Stimulated activated effector memory CD8-positive, alpha-beta T cell treated with anti-CD3 and anti-CD28 coated beads, Interleukin-12 subunit alpha, Interleukin-12 subunit beta, amount 100 ng/mL, for 72 hours (primary cell): ENCODE measurements at regions not wholly inside any gene's neighbourhood (a gene's known extent, or its start where the extent isn't known, plus 50 kb on each side); places are given as distances from the start of the nearest gene placed in this dataset.

Source experiments
- ATAC-seq: fragments of 150-1000 bp; cut with Tn5 transposase; 2 replicates; pipeline ENCODE4 v1.10.0; 2021
- DNase-seq, 2 donors: peaks; one replicate each; pipeline ENCODE4 v3.0.0; 2021 to 2022; ENCODE audit warnings: low spot score in 2 of 2
- H3K27ac Mint-ChIP-seq: one replicate; pipeline ENCODE4 v1.8.0; 2022; ENCODE audit warnings: mild to moderate bottlenecking, mixed read lengths
- H3K36me3 Mint-ChIP-seq: one replicate; pipeline ENCODE4 v1.8.0; 2022; ENCODE audit warnings: mild to moderate bottlenecking, mixed read lengths
- H3K4me1 Mint-ChIP-seq: one replicate; pipeline ENCODE4 v1.8.0; 2022; ENCODE audit warnings: mixed read lengths
- H3K4me3 Mint-ChIP-seq: one replicate; pipeline ENCODE4 v1.8.0; 2022; ENCODE audit warnings: mild to moderate bottlenecking, mixed read lengths
- H3K9me3 Mint-ChIP-seq: one replicate; pipeline ENCODE4 v1.8.0; 2022; ENCODE audit warnings: mixed read lengths

GRCh38 chr13:74026753-74027152, 107.5 kb downstream of the KLF12 start:
- Mint-ChIP-seq H3K4me1 (peaks cover 61% of the 10 kb centered on the region), H3K27ac (peak overlapping the region; percentile 80), H3K4me3 (peak overlapping the region; percentile 73), H3K9me3 (no peaks in the 10 kb centered on the region), H3K36me3 (peaks cover 6% of the 10 kb centered on the region)
- DNase-seq (peak; percentile 39 to 68), ATAC-seq (peak; percentile 99)

DNA sequence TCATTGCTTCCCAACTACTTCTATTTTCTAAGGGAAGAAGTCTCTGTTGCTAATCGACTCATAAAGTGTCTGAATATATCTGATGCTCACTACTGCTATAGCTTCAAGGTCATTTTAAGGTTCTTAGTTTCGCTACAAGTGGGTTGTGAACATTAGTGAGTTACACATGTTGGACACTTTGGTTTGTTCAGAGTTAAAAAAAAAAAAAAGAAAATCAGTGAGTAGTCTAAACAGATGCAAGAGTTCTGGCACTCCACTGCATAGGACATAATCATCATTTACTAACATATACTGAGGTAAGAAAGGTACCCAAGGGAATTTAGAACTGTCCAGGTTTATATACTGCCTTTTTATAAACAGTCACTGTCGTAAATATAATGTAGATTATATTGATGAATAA, 108.8 kb downstream of the KLF12 start:
- peaks cover 67% of the 10 kb centered on the region for H3K4me1 Mint-ChIP-seq
- DNase-seq (no peak), ATAC-seq (peak; percentile 45)
- peak overlapping the region; percentile 7 for H3K4me3 Mint-ChIP-seq
- H3K36me3 Mint-ChIP-seq: peaks cover 6% of the 10 kb centered on the region
- H3K27ac Mint-ChIP-seq: no peak overlapping the region
- peaks cover under 1% of the 10 kb centered on the region for H3K9me3 Mint-ChIP-seq

DNA sequence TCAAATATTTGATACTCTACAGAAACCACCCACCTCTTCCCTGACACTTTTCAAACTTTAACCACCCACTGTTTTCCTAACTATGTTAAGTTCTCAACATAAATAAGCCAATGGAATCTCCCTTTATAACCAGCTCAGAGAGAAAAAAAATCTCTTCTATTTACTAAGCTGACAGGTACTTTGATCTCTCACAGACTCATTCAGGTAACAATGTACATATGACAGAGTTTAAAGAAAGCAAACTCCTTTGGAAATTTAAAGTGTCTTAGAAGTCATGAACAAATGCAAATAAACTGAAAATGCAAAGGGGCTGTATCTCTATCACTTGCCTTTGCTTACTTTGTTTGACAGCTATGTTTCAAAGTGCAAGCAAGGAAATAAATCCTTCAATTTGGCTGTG, 109.3 kb downstream of the KLF12 start:
- ATAC-seq (no peak), DNase-seq (no peak)
- no peak overlapping the region for H3K27ac Mint-ChIP-seq
- peaks cover 3% of the 10 kb centered on the region for H3K9me3 Mint-ChIP-seq
- peaks cover 6% of the 10 kb centered on the region for H3K36me3 Mint-ChIP-seq
- H3K4me1 Mint-ChIP-seq: peaks cover 66% of the 10 kb centered on the region
- peak overlapping the region; percentile 7 for H3K4me3 Mint-ChIP-seq

- Mint-ChIP-seq H3K4me3 (no peak overlapping the region), H3K9me3 (peaks cover 3% of the 10 kb centered on the region), H3K36me3 (peaks cover 6% of the 10 kb centered on the region), H3K4me1 (peaks cover 61% of the 10 kb centered on the region), H3K27ac (no peak overlapping the region)
- no peak for DNase-seq
- ATAC-seq: no peak
These were observed 109.9 kb downstream of the KLF12 start for GRCh38 chr13:74024314-74024713.

GRCh38 chr13:74023484-74023883, 110.7 kb downstream of the KLF12 start:
- Mint-ChIP-seq H3K4me1 (peaks cover 61% of the 10 kb centered on the region), H3K36me3 (peaks cover 6% of the 10 kb centered on the region), H3K4me3 (no peak overlapping the region), H3K27ac (no peak overlapping the region), H3K9me3 (peaks cover 3% of the 10 kb centered on the region)
- DNase-seq (no peak), ATAC-seq (no peak)

DNA sequence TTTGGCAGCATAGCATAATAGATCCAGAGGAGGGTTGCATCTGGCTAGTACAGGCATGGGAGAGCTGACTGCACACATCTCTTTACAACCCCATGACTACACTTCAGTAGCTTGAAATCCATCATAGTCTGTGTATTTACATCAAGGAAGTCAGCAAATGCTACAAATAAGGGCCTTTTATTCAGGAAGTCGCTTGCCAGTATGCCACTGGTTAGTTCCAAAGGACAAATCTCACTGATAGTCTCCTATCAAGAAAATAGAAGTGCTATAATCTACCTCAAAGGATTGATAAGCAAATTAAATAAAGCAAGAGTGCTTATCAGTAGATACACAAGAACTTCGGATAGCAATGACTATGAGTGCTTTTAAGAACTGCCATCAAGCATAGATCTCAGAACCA, 112.7 kb downstream of the KLF12 start:
- DNase-seq (no peak), ATAC-seq (no peak)
- no peak overlapping the region for H3K4me3 Mint-ChIP-seq
- H3K27ac Mint-ChIP-seq: no peak overlapping the region
- peaks cover 3% of the 10 kb centered on the region for H3K9me3 Mint-ChIP-seq
- H3K4me1 Mint-ChIP-seq: peaks cover 53% of the 10 kb centered on the region
- H3K36me3 Mint-ChIP-seq: peaks cover 6% of the 10 kb centered on the region

DNA sequence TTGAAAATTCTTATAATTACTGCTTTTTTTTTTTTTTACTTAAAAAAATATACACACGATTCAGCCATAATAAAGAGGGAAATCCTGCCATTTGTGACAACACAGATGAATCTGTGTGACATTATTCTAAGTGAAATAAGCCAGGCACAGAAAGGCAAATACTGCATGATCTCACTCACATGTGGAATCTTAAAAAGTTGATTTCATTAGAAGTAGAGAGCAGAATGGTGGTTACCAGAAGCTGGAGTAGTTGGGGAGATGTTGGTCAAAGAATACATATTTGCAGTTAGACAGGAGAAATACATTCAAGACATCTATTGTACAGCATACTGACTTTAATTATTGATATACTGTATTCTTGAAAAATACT, 116.2 kb downstream of the KLF12 start:
- no peak for DNase-seq
- no peak overlapping the region for H3K4me3 Mint-ChIP-seq
- ATAC-seq: no peak
- peaks cover 3% of the 10 kb centered on the region for H3K9me3 Mint-ChIP-seq
- peaks cover 56% of the 10 kb centered on the region for H3K4me1 Mint-ChIP-seq
- no peak overlapping the region for H3K27ac Mint-ChIP-seq
- peaks cover 6% of the 10 kb centered on the region for H3K36me3 Mint-ChIP-seq

DNA sequence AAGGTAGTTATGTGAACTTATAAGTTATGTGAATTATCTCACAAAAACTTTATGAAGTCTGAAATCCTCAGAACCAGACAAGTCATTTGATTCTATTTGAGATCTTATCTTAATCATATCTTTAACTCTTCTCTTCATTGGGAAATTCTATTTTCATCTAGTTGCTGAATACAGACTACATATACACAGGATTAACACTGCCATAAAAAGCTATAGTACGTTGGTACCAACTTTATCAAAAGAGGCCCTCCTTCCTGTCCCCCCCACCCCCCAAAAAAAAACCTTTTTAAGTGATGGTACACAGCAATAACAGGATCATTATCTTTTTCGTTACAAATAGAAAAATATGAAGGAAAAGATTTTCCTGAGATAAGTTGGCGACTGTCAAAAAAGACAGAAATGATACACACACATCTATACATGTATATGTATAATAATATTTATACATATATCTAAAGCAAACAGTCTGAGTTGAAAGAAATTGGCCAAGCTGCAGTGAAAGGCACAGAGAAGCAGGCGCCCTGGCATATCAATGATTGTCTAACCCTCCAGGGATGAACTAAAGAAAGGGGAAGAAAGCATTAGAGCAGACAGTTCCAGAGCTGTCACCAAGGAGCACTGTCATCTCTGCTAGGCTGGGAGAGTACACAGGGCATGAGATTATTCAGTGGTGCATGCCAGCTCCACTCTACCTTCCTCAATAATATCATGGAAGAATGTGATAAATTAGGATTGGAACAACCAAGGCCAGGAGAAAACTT, 116.7 kb downstream of the KLF12 start:
- Mint-ChIP-seq H3K4me1 (peaks cover 56% of the 10 kb centered on the region), H3K27ac (no peak overlapping the region), H3K4me3 (no peak overlapping the region), H3K9me3 (peaks cover 3% of the 10 kb centered on the region), H3K36me3 (peaks cover under 1% of the 10 kb centered on the region)
- DNase-seq: no peak
- no peak for ATAC-seq

DNA sequence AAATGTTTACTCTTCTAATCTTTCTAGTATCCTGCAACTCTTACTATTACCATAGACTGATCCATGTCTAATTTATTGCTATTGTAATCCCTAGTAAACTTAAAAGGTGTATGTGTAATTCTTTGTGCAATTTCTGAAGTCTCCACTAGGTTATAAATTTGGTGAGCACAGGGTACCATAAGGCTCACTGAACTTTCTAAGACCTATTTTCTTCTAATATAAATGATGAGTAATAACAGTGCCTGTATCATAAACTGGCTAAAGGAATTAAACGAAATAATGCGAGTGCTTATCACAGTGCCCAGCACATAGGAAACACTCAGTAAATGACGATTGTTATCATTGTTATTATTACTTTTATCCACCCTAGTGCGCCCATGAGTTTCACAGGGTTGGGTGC, 119.1 kb downstream of the KLF12 start:
- H3K9me3 Mint-ChIP-seq: no peaks in the 10 kb centered on the region
- H3K27ac Mint-ChIP-seq: no peak overlapping the region
- H3K4me3 Mint-ChIP-seq: no peak overlapping the region
- no peak for DNase-seq
- no peaks in the 10 kb centered on the region for H3K36me3 Mint-ChIP-seq
- peaks cover 40% of the 10 kb centered on the region for H3K4me1 Mint-ChIP-seq
- no peak for ATAC-seq

DNA sequence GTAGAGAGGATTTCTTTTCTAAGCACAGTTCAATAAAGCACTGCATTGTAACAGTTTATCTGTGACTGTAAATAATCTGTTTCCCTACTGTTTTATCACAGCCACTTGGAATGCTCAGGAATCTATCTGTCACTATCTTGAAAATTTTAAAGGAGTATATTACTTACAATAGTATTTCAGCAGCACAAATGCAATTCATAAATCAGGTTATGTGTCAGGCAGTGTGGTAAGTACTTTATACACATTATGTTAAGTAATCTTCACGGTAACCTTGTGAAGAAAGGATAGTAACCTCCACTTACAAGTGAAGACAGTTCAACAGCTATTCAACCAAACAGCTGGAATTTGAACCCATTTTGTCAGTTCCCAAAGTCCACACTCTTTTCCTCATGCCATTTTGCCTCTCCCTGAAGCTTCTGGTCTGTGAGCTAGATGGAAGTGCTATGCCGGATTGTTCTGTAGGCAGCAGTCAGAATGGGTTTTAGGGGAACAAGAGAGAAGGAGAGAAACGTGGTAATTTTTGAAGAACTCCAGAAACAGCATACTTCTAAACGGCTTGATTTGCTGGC, 125.0 kb downstream of the KLF12 start:
- ATAC-seq (no peak), DNase-seq (no peak)
- Mint-ChIP-seq H3K9me3 (no peaks in the 10 kb centered on the region), H3K4me3 (no peak overlapping the region), H3K4me1 (peaks cover 33% of the 10 kb centered on the region), H3K36me3 (no peaks in the 10 kb centered on the region), H3K27ac (no peak overlapping the region)

GRCh38 chr13:74006666-74007065, 127.5 kb downstream of the KLF12 start:
- Mint-ChIP-seq H3K9me3 (no peaks in the 10 kb centered on the region), H3K4me3 (no peak overlapping the region), H3K4me1 (peaks cover 26% of the 10 kb centered on the region), H3K27ac (no peak overlapping the region), H3K36me3 (no peaks in the 10 kb centered on the region)
- DNase-seq (no peak), ATAC-seq (no peak)

DNA sequence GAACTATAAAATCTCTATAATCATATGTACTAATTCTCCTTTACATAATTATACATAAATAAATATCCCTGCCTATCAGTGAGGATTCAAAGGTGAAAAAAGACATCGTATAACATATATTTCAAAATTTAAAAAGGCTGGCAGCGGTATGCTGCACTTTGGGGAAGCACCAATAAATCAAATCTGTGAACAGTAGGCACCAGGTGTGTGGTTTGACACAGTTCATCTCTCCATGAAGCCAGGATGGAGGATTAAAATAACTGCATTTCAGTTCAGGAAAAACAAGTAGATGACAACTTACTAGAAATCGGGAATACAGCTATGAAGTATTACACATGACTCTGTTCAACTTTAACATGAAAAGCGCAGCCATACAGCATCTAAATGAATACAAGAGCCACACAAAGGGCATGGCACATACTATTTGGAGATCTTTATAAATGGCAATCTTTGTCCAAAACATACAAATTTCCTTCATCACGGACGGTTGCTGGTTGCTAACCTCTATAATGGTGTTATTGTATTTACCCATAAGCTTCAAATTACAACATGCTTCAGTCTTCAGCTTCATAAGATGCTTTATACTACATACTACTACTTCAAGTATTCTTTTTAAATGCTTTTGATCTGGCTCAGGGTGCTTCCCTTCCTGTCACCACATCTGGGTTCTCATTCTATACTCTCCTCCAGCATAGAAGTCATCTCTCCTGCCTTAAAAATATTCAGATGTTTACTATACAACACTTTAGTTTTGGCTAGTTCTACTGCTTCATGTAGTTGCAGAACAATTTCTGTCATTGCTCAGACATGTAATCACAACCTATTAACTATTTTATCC, 128.7 kb downstream of the KLF12 start:
- no peaks in the 10 kb centered on the region for H3K9me3 Mint-ChIP-seq
- no peak for DNase-seq
- no peaks in the 10 kb centered on the region for H3K36me3 Mint-ChIP-seq
- H3K4me3 Mint-ChIP-seq: no peak overlapping the region
- ATAC-seq: no peak
- H3K4me1 Mint-ChIP-seq: peaks cover 30% of the 10 kb centered on the region
- no peak overlapping the region for H3K27ac Mint-ChIP-seq

- Mint-ChIP-seq H3K4me3 (no peak overlapping the region), H3K27ac (no peak overlapping the region), H3K4me1 (peaks cover 36% of the 10 kb centered on the region), H3K9me3 (no peaks in the 10 kb centered on the region), H3K36me3 (no peaks in the 10 kb centered on the region)
- ATAC-seq: no peak
- no peak for DNase-seq
These were observed 130.1 kb downstream of the KLF12 start for GRCh38 chr13:74004109-74004508.

GRCh38 chr13:74003374-74003773, 130.8 kb downstream of the KLF12 start:
- no peak for ATAC-seq
- no peaks in the 10 kb centered on the region for H3K9me3 Mint-ChIP-seq
- H3K4me1 Mint-ChIP-seq: peaks cover 44% of the 10 kb centered on the region
- no peak for DNase-seq
- no peak overlapping the region for H3K27ac Mint-ChIP-seq
- H3K36me3 Mint-ChIP-seq: no peaks in the 10 kb centered on the region
- no peak overlapping the region for H3K4me3 Mint-ChIP-seq

- ATAC-seq (no peak), DNase-seq (no peak)
- Mint-ChIP-seq H3K4me3 (no peak overlapping the region), H3K9me3 (no peaks in the 10 kb centered on the region), H3K36me3 (no peaks in the 10 kb centered on the region), H3K27ac (peak overlapping the region; percentile 69), H3K4me1 (peaks cover 54% of the 10 kb centered on the region)
These were observed 133.3 kb downstream of the KLF12 start for GRCh38 chr13:74000876-74001275.

GRCh38 chr13:73998631-73999030, 135.6 kb downstream of the KLF12 start:
- no peak overlapping the region for H3K4me3 Mint-ChIP-seq
- H3K4me1 Mint-ChIP-seq: peaks cover 65% of the 10 kb centered on the region
- peaks cover 4% of the 10 kb centered on the region for H3K36me3 Mint-ChIP-seq
- H3K9me3 Mint-ChIP-seq: no peaks in the 10 kb centered on the region
- peak; percentile 84 for ATAC-seq
- H3K27ac Mint-ChIP-seq: peak overlapping the region; percentile 69
- DNase-seq: no peak
